Testis (tissue), 2 donors: ENCODE measurements at regions not wholly inside any gene's neighbourhood (a gene's known extent, or its start where the extent isn't known, plus 50 kb on each side); places are given as distances from the start of the nearest gene placed in this dataset.

Experiments used
- CTCF ChIP-seq, 3 experiments: fragments of 450-650 bp in 2 of 3; fragments of 200-600 bp in 1 of 3; sonication (generic) in 1 of 3; IDR thresholded peaks; one replicate each; pipeline ENCODE4 v1.5.1; 2016 to 2019; ENCODE audit warnings: antibody characterized with exemption in 3 of 3, mild to moderate bottlenecking in 2 of 3, moderate library complexity in 1 of 3
- POLR2A ChIP-seq: fragments of 450-650 bp; IDR thresholded peaks from one replicate; pipeline ENCODE4 v1.6.1; 2017; ENCODE audit warnings: antibody characterized with exemption, mild to moderate bottlenecking, moderate library complexity

GRCh38 chrX:116379854-116380253 is 56.6 kb upstream of the SLC6A14 start:
- TF ChIP-seq CTCF (IDR thresholded peaks at IDR 0.05) (no peak), POLR2A (no peak)
